ENCODE measurements at regions not wholly inside any gene's neighbourhood (a gene's known extent, or its start where the extent isn't known, plus 50 kb on each side); places are given as distances from the start of the nearest gene placed in this dataset.

DNA sequence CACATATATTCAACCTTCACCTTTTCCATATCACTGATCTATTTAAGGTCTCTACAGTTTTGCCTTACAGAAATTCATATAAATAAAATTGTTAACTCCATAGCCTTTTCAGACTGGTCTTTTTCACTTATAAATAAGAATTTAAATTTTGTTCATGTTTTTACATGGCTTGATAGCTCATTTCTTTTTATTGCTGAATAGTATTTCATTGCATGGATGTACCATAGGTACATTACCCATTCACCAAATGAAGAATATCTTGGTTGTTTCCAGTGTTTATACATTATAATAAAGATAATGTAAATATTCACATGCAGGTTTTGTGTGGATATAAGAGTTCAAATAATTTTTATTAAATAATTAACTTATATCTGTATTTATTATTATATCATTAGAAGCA is 1765.0 kb downstream of the OTOL1 start:
- TF ChIP-seq, protein P1, sequence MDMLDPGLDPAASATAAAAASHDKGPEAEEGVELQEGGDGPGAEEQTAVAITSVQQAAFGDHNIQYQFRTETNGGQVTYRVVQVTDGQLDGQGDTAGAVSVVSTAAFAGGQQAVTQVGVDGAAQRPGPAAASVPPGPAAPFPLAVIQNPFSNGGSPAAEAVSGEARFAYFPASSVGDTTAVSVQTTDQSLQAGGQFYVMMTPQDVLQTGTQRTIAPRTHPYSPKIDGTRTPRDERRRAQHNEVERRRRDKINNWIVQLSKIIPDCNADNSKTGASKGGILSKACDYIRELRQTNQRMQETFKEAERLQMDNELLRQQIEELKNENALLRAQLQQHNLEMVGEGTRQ (IDR thresholded peaks at IDR 0.05) = no peak
- TF ChIP-seq TFCP2L1 (CRISPR knock-in tag; IDR thresholded peaks at IDR 0.05) (no peak), CTCF (IDR thresholded peaks at IDR 0.05) (no peak), EP300 (IDR thresholded peaks at IDR 0.05) (no peak), ZC3H11A (IDR thresholded peaks at IDR 0.05) (no peak), MAZ (IDR thresholded peaks at IDR 0.05; ENCODE audit: borderline replicate concordance, low read depth, low read length) (no peak), CHD2 (IDR thresholded peaks at IDR 0.05; ENCODE audit: low read length, partially characterized antibody) (no peak)
- ChIA-PET CTCF (no interaction called here), POLR2A (no interaction called here)
- FAIRE-seq (no peak), DNase-seq (ENCODE audit: low read depth in 1 of 2, low spot score in 1 of 2) (no peak), ATAC-seq (no peak)
- no peak overlapping the region for H3K4me3 ChIP-seq
- no peaks in the 10 kb centered on the region for H3K4me1 ChIP-seq
- H3K4me2 ChIP-seq = no peak overlapping the region
- no peaks in the 10 kb centered on the region for H3K9me3 ChIP-seq
- no peak overlapping the region for H3K27ac ChIP-seq

GRCh38 chr3:163261056-163261455 is 1764.4 kb downstream of the OTOL1 start:
- no peaks in the 10 kb centered on the region for H3K4me1 ChIP-seq
- CTCF ChIA-PET = no interaction called here
- TF ChIP-seq CHD4 (IDR thresholded peaks at IDR 0.05; ENCODE audit: borderline replicate concordance) (no peak), NFE2L2 (conservative IDR thresholded peaks at IDR 0.05; ENCODE audit: low read length) (no peak), KDM5A (IDR thresholded peaks at IDR 0.05) (no peak)
- POLR2A ChIA-PET = no interaction called here
- no peak overlapping the region for H3K27ac ChIP-seq
- no peak overlapping the region for H3K4me3 ChIP-seq
- no peaks in the 10 kb centered on the region for H3K9me3 ChIP-seq
- no peak for ATAC-seq
- DNase-seq (ENCODE audit: low read depth in 1 of 2, low spot score in 1 of 2) = no peak
- WGBS (ENCODE audit: missing lambda C conversion rate) = 15% methylated on average over 2 of the region's 2 CpGs
- no peak overlapping the region for H3K4me2 ChIP-seq
- FAIRE-seq = no peak

DNA sequence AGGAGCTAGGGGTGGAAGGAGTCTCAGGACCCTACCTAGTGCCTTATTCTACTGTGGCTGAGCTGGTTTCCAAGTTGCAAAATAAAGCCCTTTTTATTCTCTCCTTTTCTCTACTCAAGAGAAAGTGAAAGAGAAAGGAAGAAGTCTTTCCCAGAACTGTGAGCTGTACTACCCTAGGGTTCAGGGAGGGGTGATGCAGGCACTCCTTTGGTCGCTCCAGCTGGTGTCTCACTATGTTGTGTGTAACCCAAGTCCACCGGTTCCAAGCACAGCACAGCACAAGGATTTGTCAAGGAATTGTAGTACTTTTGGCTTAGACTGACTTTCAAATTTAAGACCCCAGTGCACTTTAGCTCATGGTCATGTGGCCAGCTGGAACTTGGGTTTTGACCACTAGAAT is 1721.7 kb downstream of the OTOL1 start:
- FAIRE-seq (no peak), ATAC-seq (no peak), DNase-seq (ENCODE audit: low read depth in 1 of 2, low spot score in 1 of 2) (no peak)
- Histone ChIP-seq H3K4me1 (no peaks in the 10 kb centered on the region), H3K9me3 (no peaks in the 10 kb centered on the region), H3K4me2 (no peak overlapping the region), H3K27ac (no peak overlapping the region), H3K4me3 (no peak overlapping the region)
- 8% methylated on average over 2 of the region's 2 CpGs for WGBS (ENCODE audit: missing lambda C conversion rate)
- CTCF ChIA-PET = no interaction called here
- TF ChIP-seq HOXB5 (CRISPR knock-in tag; IDR thresholded peaks at IDR 0.05) (no peak), ELK1 (IDR thresholded peaks at IDR 0.05; ENCODE audit: low read depth, low read length) (no peak), FOSL2 (IDR thresholded peaks at IDR 0.05) (no peak), FOSL2 (CRISPR knock-in tag; IDR thresholded peaks at IDR 0.05) (no peak), MAZ (IDR thresholded peaks at IDR 0.05; ENCODE audit: borderline replicate concordance, low read depth, low read length) (no peak), ZNF302 (CRISPR knock-in tag; IDR thresholded peaks at IDR 0.05) (no peak), E2F6 (IDR thresholded peaks at IDR 0.05; ENCODE audit: borderline replicate concordance, low read depth) (no peak), RAD21 (conservative IDR thresholded peaks at IDR 0.05 in 1 of 2, IDR thresholded peaks at IDR 0.05 in 1 of 2) (no peak), TP53 (CRISPR knock-in tag; IDR thresholded peaks at IDR 0.05) (no peak), CBX8 (IDR thresholded peaks at IDR 0.05) (no peak), HEYL (CRISPR knock-in tag; IDR thresholded peaks at IDR 0.05) (no peak), EP300 (IDR thresholded peaks at IDR 0.05) (no peak)
- TF ChIP-seq, protein P2, sequence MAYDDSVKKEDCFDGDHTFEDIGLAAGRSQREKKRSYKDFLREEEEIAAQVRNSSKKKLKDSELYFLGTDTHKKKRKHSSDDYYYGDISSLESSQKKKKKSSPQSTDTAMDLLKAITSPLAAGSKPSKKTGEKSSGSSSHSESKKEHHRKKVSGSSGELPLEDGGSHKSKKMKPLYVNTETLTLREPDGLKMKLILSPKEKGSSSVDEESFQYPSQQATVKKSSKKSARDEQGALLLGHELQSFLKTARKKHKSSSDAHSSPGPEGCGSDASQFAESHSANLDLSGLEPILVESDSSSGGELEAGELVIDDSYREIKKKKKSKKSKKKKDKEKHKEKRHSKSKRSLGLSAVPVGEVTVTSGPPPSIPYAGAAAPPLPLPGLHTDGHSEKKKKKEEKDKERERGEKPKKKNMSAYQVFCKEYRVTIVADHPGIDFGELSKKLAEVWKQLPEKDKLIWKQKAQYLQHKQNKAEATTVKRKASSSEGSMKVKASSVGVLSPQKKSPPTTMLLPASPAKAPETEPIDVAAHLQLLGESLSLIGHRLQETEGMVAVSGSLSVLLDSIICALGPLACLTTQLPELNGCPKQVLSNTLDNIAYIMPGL (CRISPR knock-in tag; IDR thresholded peaks at IDR 0.05; ENCODE audit: borderline replicate concordance) = no peak
- POLR2A ChIA-PET = no interaction called here

Data from A549 (cell line).